RPMI8226 (cell line): ENCODE measurements at regions not wholly inside any gene's neighbourhood (a gene's known extent, or its start where the extent isn't known, plus 50 kb on each side); places are given as distances from the start of the nearest gene placed in this dataset.

Experiments
- DNase-seq: peaks from one replicate; pipeline ENCODE4 v3.0.0-alpha.2; 2015

GRCh38 chr4:28354880-28355656, 1494.4 kb downstream of the STIM2 start:
- no peak for DNase-seq

DNA sequence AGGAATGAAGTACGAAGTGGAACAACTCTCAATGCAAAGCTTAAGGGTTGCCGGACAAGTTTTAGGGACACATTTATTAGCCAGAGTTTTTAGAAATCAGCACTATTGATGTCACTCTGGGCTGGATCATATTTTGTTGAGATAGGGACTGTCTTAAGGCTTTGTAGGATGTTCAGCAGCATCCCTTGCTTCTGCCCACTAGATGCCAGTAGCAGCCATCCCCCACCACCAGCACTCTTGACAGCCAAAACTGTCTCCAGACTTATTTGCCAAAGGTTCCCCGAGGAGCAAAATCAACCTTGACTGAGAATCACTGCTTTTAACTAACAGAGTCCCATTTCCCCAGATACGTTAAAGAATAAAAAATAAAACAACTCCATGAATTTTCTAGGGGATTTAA, 1497.3 kb downstream of the STIM2 start:
- DNase-seq = no peak

GRCh38 chr4:28358606-28359005, 1498.0 kb downstream of the STIM2 start:
- no peak for DNase-seq

DNA sequence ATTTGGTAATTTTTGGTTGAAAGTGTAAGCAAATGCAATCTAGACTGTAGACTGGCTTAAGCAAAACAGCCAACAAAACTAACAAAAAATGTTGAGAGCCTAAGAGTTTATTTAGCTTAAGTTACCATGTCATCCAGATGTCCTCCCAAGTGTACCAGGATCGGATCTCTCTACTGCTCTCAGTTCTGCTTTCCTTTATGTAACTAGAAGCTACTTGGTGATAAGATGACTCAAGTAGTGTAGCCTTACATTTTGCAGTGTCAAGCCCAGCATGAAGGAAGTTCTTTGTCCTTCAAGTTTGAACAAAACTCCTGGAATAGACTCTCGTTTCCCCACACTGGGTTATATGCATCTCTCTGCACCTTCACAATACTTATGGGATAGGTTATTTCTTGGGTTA, 1500.0 kb downstream of the STIM2 start:
- DNase-seq = no peak

GRCh38 chr4:28362169-28362568, 1501.5 kb downstream of the STIM2 start:
- DNase-seq = no peak

- DNase-seq = no peak
Observed at GRCh38 chr4:28369499-28369898, 1508.9 kb downstream of the STIM2 start.

GRCh38 chr4:28373191-28373590, 1512.5 kb downstream of the STIM2 start:
- DNase-seq = no peak

DNA sequence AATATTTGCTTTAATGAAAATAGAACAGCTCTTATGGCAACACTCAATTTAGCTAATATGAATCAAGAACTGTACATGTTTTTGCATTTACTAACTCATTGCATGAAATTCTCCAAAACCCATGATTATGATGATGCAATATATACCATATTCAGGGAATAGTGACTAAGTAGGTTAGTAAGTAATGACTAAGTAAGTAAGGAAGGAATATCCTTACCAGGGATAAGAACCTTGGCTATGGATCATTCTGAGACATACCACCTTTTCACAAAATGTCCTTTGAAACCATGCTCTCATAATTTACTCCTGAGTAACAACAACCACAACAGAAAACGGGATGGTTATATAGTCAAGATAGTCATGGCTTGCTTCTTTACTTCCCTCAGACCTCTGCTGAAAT, 1513.0 kb downstream of the STIM2 start:
- DNase-seq = no peak

DNA sequence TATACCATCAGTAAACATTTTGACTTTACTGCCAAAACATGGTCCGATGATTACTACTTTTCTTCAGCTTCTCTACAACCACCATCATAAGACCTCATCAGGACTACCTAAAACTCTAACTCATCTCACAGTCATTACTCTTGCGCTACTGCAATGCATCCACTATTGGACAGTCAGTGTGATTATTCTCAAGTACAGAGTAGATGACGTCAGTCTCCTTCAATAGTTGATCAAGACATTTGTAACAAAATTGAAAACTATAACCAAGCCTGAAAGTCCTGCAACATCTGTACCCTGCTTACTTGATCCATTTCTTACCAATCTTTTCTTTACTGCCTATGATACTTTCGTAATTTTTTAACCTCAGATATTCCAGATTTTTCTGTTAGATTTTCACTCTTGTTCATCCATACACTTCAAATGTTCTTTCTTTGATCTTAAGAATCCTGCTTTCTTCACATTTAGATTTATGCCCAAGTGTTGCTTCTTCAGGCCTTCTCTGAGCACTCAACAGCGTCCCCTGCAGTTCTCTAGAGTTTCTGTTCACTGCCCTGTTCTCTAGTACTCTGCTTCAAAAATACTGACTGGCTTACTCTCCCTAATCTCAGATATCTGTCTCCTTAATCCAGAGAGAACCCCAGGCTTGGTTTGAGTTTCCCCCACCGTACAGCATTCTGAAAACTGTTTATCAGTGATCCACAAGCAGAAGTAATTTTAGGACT, 1517.6 kb downstream of the STIM2 start:
- no peak for DNase-seq

DNA sequence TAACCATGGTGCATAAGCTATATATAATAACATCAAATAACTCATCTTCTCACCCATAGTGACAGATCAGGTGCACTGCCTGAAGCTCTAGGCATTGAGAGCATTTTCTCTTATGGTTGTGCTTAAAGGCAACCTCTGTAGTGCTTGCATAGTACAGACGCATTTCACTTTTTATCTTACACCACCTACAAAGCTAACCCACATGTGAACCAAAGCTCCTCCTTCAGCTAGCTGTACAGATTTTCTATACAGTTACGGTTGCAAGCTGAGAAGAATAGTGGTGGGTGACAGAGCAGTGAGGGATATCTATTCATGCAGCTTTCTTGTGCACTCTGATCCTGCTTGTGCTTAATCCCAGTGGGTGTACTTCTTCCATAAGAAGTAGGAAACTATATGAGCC, 1525.2 kb downstream of the STIM2 start:
- DNase-seq = no peak

DNA sequence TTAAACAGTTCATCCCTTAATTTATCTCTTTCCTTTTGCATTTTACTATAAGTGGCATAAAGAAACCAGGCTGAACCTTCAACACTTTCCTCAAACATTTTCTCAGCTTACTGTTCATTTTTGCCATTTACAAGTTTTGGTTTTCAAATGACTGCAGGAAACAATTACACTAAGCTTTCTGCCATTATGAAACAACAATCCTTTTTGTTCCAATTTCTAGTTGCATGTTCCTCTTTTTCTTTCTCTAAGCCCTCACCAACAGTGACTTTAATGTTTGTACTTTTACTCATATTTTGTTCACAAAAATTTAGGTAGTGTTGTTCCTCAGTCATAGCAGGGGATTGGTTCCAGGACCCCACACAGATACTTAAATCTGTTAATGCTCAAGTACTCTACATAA, 1526.1 kb downstream of the STIM2 start:
- no peak for DNase-seq

GRCh38 chr4:28388471-28388870, 1527.8 kb downstream of the STIM2 start:
- no peak for DNase-seq

DNA sequence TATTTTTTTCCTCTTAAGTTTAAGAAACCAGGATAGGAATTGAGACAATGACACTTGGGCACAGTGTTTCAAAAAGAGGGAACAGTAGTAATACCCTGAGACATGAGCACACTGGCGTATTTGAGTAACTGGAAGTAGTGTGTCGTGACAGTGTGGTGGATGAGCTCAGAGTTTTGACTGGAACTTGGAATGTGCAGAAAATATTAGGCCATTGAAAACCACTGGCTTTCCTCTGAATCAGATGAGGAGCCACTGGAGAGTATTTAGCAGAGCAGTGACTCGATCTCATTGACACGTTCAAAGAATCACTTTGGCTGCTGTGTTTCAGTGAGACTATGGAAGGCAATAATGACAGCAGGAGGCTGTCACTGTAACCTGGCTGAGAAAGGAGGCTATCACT, 1531.2 kb downstream of the STIM2 start:
- no peak for DNase-seq

DNA sequence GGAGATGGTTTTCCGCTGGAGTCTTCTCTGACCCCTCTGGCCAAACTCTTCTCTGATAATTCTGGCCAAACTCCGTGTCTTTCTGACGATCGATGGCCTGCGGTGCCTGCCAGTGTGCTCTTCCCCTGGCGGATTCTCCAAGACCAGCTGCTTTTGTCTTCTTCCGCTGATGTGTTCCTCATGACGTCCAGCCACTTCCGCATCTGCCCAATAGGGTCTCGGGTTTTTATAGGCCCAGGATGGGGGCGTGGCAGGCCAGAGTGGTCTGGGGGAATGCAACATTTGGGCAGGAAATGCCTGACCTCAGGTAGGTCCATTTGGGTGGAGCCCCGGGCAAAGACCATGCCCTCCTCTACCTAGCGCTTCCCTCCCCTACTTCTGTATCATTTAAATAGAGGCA, 1542.1 kb downstream of the STIM2 start:
- no peak for DNase-seq

- DNase-seq = no peak
Observed at GRCh38 chr4:28421221-28421620, 1560.6 kb downstream of the STIM2 start.

DNA sequence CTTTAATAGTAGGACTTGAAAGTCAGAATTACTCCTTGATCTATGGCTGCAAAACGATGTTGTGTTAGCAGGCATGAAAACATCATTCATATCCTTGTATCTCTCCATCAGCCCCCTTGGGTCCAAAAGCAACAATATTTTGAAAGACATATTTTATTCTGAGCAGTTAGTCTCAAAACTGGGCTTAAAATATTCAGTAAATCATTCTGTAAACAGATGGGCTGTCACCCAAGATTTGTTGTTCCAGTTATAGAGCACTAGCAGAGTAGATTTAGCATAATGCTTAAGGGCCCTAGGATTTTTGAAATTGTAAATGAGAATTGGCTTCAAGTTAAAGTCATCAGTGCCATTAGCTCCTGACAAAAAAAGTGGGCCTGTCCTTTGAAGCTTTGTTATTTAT, 1565.6 kb downstream of the STIM2 start:
- DNase-seq = no peak

DNA sequence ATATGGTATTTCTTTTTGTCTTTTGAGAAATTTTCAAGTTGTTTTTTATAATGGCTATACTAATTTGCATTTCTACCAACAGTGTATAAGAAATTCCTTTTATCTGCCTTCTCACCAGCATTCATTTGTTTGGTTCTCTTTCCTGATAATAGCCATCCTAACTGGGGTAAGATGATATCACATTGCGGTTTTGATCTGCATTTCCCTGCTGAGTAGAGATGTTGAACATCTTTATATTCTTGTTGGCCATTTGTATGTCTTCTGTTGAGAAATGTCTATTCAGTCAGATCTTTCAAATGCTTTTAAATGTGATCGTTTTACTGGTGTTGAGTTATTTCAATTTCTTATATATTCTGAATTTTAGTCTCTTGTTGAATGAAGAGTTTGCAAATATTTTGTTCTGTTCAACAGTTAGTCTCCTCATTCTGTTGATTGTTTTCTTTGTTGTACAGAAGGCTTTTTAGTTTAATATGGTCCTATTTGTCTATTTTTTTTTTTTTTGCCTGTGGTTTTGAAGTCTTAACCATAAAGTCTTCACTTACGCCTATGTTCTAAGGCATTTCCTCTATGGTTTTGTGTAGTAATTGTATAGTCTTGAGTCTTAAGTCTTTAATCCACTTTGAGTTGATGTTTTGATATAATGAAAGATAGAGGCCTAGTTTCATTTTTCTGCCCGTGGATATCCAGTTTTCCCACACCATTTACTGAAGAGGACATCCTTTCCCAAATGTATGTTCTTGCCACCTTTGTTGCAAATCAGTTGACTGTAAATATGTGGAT, 1566.9 kb downstream of the STIM2 start:
- DNase-seq = no peak

- no peak for DNase-seq
Observed at GRCh38 chr4:28432348-28433025, 1571.8 kb downstream of the STIM2 start.

GRCh38 chr4:28435314-28435713, 1574.7 kb downstream of the STIM2 start:
- no peak for DNase-seq

DNA sequence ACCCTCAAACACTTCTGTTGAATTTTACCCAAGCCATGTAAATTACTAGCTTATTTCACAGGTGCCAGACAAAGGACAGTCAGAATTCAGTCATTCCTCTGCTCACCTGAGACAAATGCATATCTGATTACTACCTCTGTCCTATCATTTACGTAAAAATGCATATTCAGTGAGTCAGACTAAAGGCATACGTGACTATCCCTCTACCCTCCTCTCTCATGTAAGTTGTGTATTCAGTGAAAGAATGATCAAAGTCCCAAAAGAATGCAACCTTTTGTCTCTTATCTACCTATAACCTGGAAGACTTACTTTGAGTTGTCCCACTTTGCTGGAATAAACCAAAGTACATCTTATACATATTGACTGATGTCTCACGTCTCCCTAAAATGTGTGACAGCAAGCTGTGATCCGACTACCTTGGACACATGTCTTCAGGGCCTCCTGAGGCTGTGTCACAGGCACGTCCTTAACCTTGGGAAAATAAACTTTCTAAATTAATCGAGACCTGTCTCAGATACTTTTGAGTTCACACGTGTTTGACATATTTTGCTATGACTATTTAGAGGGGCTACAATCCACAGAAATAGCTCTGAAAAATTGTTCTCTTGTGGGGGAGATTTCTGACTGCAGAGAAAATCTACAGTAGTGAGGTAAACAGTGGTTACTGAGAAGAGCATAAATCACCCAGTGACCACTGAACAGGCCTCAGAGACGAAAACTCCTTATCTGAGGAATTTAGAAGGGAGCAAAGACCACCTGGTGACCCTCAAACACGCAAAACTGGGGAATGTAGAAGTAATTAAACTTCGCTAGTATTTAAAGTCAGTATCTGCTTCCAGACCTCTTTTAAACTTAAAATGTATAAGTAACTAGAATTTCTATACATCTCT, 1575.8 kb downstream of the STIM2 start:
- no peak for DNase-seq

DNA sequence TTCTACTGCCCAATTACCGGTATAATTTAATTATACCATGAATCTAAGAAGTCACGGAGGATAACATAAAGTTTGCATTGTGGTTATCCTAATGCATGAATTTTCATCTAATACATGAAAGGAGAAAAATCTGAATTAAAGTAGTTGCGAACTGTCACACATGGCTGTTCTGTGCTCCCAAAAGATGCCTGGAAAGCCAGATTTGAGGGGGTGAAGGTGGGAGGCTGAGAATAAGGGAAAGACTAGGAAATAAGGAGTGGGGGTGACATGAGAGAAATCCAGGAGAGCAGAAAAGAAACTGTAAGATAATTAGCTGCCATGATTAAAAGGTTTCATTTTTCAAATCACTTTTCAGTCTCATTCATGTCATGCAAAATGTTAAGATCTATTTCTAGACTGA, 1582.7 kb downstream of the STIM2 start:
- no peak for DNase-seq

- no peak for DNase-seq
Observed at GRCh38 chr4:28443801-28444412, 1583.3 kb downstream of the STIM2 start.
